ENCODE measurements at regions not wholly inside any gene's neighbourhood (a gene's known extent, or its start where the extent isn't known, plus 50 kb on each side); places are given as distances from the start of the nearest gene placed in this dataset.

- Mint-ChIP-seq H3K36me3 (ENCODE audit: low read depth) (no peaks in the 10 kb centered on the region), H3K27me3 (no peaks in the 10 kb centered on the region), H3K4me1 (ENCODE audit: low read depth) (no peaks in the 10 kb centered on the region), H3K9me3 (no peaks in the 10 kb centered on the region), H3K4me3 (no peak overlapping the region), H3K27ac (no peak overlapping the region)
- Histone ChIP-seq H3K4me3 (ENCODE audit: low read length) (no peak overlapping the region), H3K9me3 (ENCODE audit: control insufficient read depth in 1 of 2, insufficient read depth in 1 of 2, low read length in 2 of 2) (no peaks in the 10 kb centered on the region), H3K4me1 (ENCODE audit: insufficient read depth, low read length) (no peaks in the 10 kb centered on the region), H3K36me3 (ENCODE audit: insufficient read depth, low read length) (no peaks in the 10 kb centered on the region), H3K27ac (ENCODE audit: low read depth in 1 of 2, low read length in 2 of 2) (no peak overlapping the region), H3K27me3 (ENCODE audit: control insufficient read depth in 1 of 2, insufficient read depth in 2 of 2, low read length in 2 of 2) (no peaks in the 10 kb centered on the region)
- POLR2A ChIA-PET, result no interaction called here
- DNase-seq (no peak), ATAC-seq (ENCODE audit: poor library complexity) (no peak)
- intact Hi-C loops (cut with DNase I, micrococcal nuclease), result no loop called here
- CTCF ChIA-PET, result no interaction called here
- no peak for TF ChIP-seq CTCF (IDR thresholded peaks at IDR 0.05)
These were observed 113.1 kb upstream of the IGFBP3 start for GRCh38 chr7:46034056-46034768.

- Mint-ChIP-seq H3K36me3 (ENCODE audit: low read depth) (no peaks in the 10 kb centered on the region), H3K9me3 (no peaks in the 10 kb centered on the region), H3K27ac (no peak overlapping the region), H3K4me3 (no peak overlapping the region), H3K4me1 (ENCODE audit: low read depth) (no peaks in the 10 kb centered on the region), H3K27me3 (no peaks in the 10 kb centered on the region)
- no peak for ATAC-seq (ENCODE audit: poor library complexity)
- H3K4me3 ChIP-seq (ENCODE audit: low read length), result no peak overlapping the region
- ChIA-PET CTCF (no interaction called here), POLR2A (no interaction called here)
- no peaks in the 10 kb centered on the region for H3K9me3 ChIP-seq (ENCODE audit: control insufficient read depth in 1 of 2, insufficient read depth in 1 of 2, low read length in 2 of 2)
- TF ChIP-seq CTCF (IDR thresholded peaks at IDR 0.05), result no peak
- no peak overlapping the region for H3K27ac ChIP-seq (ENCODE audit: low read depth in 1 of 2, low read length in 2 of 2)
- intact Hi-C loops (cut with DNase I, micrococcal nuclease), result no loop called here
- DNase-seq, result no peak
- H3K4me1 ChIP-seq (ENCODE audit: insufficient read depth, low read length), result no peaks in the 10 kb centered on the region
- H3K27me3 ChIP-seq (ENCODE audit: control insufficient read depth in 1 of 2, insufficient read depth in 2 of 2, low read length in 2 of 2), result no peaks in the 10 kb centered on the region
- no peaks in the 10 kb centered on the region for H3K36me3 ChIP-seq (ENCODE audit: insufficient read depth, low read length)
These were observed 112.5 kb upstream of the IGFBP3 start for GRCh38 chr7:46033592-46033991.

GRCh38 chr7:46032942-46033341, 111.9 kb upstream of the IGFBP3 start:
- POLR2A ChIA-PET, result no interaction called here
- CTCF ChIA-PET, result no interaction called here
- intact Hi-C loops (cut with DNase I, micrococcal nuclease), result no loop called here
- no peaks in the 10 kb centered on the region for H3K4me1 ChIP-seq (ENCODE audit: insufficient read depth, low read length)
- H3K27ac ChIP-seq (ENCODE audit: low read depth in 1 of 2, low read length in 2 of 2), result no peak overlapping the region
- Mint-ChIP-seq H3K27ac (no peak overlapping the region), H3K36me3 (ENCODE audit: low read depth) (no peaks in the 10 kb centered on the region), H3K4me1 (ENCODE audit: low read depth) (no peaks in the 10 kb centered on the region), H3K27me3 (no peaks in the 10 kb centered on the region), H3K9me3 (no peaks in the 10 kb centered on the region), H3K4me3 (no peak overlapping the region)
- H3K27me3 ChIP-seq (ENCODE audit: control insufficient read depth in 1 of 2, insufficient read depth in 2 of 2, low read length in 2 of 2), result no peaks in the 10 kb centered on the region
- H3K36me3 ChIP-seq (ENCODE audit: insufficient read depth, low read length), result no peaks in the 10 kb centered on the region
- ATAC-seq (ENCODE audit: poor library complexity) (no peak), DNase-seq (no peak)
- TF ChIP-seq CTCF (IDR thresholded peaks at IDR 0.05), result no peak
- H3K4me3 ChIP-seq (ENCODE audit: low read length), result no peak overlapping the region
- H3K9me3 ChIP-seq (ENCODE audit: control insufficient read depth in 1 of 2, insufficient read depth in 1 of 2, low read length in 2 of 2), result no peaks in the 10 kb centered on the region

Data from CD4-positive, alpha-beta T cell (primary cell).